Activated naive CD8-positive, alpha-beta T cell treated with anti-CD3 and anti-CD28 coated beads for 36 hours (primary cell): ENCODE measurements at regions not wholly inside any gene's neighbourhood (a gene's known extent, or its start where the extent isn't known, plus 50 kb on each side); places are given as distances from the start of the nearest gene placed in this dataset.

ENCODE experiments used
- DNase-seq: peaks from one replicate; pipeline ENCODE4 v3.0.0; 2021
- H3K27ac Mint-ChIP-seq: one replicate; pipeline ENCODE4 v1.8.0; 2022; ENCODE audit warnings: mild to moderate bottlenecking, moderate library complexity, mixed read lengths
- H3K27me3 Mint-ChIP-seq: one replicate; pipeline ENCODE4 v1.8.0; 2022; ENCODE audit warnings: mild to moderate bottlenecking, mixed read lengths
- H3K36me3 Mint-ChIP-seq: one replicate; pipeline ENCODE4 v1.8.0; 2021; ENCODE audit warnings: mild to moderate bottlenecking, mixed read lengths
- H3K4me1 Mint-ChIP-seq: one replicate; pipeline ENCODE4 v1.8.0; 2021; ENCODE audit warnings: mixed read lengths
- H3K4me3 Mint-ChIP-seq: one replicate; pipeline ENCODE4 v1.8.0; 2022; ENCODE audit warnings: mild to moderate bottlenecking, moderate library complexity, mixed read lengths
- H3K9me3 Mint-ChIP-seq: one replicate; pipeline ENCODE4 v1.8.0; 2022; ENCODE audit warnings: mixed read lengths

DNA sequence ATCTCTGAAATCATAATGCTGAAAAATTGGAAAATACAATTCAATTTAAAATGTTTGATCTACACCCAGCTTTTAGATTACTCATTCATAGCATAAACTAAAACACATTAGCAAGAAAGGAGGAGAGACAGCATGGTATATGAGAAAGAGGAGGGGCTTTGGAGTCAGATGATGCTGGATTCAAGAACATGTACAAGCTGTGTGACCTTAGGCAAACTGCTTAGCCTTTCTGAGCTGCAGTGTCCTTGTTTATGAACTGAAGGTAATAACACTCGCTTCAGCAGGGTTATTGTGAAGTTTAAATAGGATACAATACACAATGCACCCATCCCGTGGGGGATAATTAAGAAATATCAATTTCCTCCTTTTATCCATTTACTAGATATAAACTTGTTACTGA, 79.2 kb downstream of the MAP1LC3B2 start:
- no peak overlapping the region for H3K4me3 Mint-ChIP-seq
- H3K9me3 Mint-ChIP-seq: peaks cover 2% of the 10 kb centered on the region
- H3K27me3 Mint-ChIP-seq: peaks cover 13% of the 10 kb centered on the region
- no peaks in the 10 kb centered on the region for H3K36me3 Mint-ChIP-seq
- H3K27ac Mint-ChIP-seq: no peak overlapping the region
- DNase-seq: no peak
- peaks cover 13% of the 10 kb centered on the region for H3K4me1 Mint-ChIP-seq

- no peak for DNase-seq
- no peak overlapping the region for H3K27ac Mint-ChIP-seq
- peaks cover 11% of the 10 kb centered on the region for H3K4me1 Mint-ChIP-seq
- no peaks in the 10 kb centered on the region for H3K36me3 Mint-ChIP-seq
- H3K27me3 Mint-ChIP-seq: peaks cover 17% of the 10 kb centered on the region
- H3K9me3 Mint-ChIP-seq: no peaks in the 10 kb centered on the region
- no peak overlapping the region for H3K4me3 Mint-ChIP-seq
Measured at GRCh38 chr12:116637589-116638150, 78.5 kb downstream of the MAP1LC3B2 start.

DNA sequence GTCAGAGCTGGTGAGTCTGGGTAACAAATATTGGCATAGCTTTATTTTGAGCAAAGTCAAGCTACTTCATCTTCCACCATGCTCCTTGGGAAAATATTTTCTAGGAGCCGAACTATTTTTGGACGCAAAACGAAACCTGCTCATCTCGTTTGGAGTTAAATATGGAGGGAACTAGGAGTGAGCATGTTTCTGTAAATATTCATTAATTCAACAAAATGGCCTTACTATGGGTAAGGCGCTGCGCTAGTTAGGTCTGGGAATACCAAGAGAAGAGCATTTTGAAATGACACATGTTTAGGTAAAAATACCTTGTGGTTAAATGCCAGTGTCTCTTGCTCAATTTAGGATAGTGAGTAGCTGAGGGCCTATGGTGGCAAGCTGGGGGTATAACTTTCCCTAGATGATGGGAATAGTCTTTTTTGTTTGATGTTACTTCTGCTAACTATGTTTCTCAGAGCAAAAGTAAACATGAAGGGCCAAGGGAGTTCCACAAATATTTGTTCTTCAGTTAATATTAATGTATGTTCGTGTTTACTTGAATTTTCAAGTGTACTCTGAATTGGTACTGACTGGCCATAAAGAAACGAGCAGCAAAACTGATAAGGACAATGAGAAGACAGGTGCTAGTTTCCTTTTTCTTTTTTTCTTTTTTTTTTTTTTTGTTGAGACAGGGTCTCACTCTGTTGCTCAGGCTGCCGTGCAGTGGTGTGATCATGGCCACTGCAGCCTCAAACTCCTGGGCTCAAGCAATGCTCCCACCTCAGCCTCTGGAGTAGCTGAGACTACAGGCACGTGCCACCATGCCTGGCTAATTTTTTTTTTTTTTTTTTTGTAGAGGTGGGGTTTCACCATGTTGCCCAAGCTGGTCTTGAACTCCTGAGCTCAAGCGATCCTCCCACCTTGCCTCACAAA, 77.7 kb downstream of the MAP1LC3B2 start:
- no peak overlapping the region for H3K4me3 Mint-ChIP-seq
- H3K36me3 Mint-ChIP-seq: no peaks in the 10 kb centered on the region
- H3K9me3 Mint-ChIP-seq: no peaks in the 10 kb centered on the region

GRCh38 chr12:116635487-116635886, 76.3 kb downstream of the MAP1LC3B2 start:
- H3K27ac Mint-ChIP-seq: no peak overlapping the region

More for the DNA sequence above, 77.7 kb downstream of the MAP1LC3B2 start:
- Mint-ChIP-seq H3K27ac (no peak overlapping the region), H3K4me1 (peaks cover 9% of the 10 kb centered on the region), H3K27me3 (peaks cover 17% of the 10 kb centered on the region)
- DNase-seq: no peak

GRCh38 chr12:116633476-116633875, 74.3 kb downstream of the MAP1LC3B2 start:
- Mint-ChIP-seq H3K36me3 (no peaks in the 10 kb centered on the region), H3K4me1 (peaks cover 9% of the 10 kb centered on the region), H3K9me3 (no peaks in the 10 kb centered on the region), H3K27me3 (peaks cover 19% of the 10 kb centered on the region), H3K4me3 (no peak overlapping the region), H3K27ac (no peak overlapping the region)
- no peak for DNase-seq

More at GRCh38 chr12:116635487-116635886, 76.3 kb downstream of the MAP1LC3B2 start:
- Mint-ChIP-seq H3K36me3 (no peaks in the 10 kb centered on the region), H3K4me3 (no peak overlapping the region), H3K9me3 (no peaks in the 10 kb centered on the region), H3K27me3 (peaks cover 19% of the 10 kb centered on the region), H3K4me1 (peaks cover 9% of the 10 kb centered on the region)
- no peak for DNase-seq

DNA sequence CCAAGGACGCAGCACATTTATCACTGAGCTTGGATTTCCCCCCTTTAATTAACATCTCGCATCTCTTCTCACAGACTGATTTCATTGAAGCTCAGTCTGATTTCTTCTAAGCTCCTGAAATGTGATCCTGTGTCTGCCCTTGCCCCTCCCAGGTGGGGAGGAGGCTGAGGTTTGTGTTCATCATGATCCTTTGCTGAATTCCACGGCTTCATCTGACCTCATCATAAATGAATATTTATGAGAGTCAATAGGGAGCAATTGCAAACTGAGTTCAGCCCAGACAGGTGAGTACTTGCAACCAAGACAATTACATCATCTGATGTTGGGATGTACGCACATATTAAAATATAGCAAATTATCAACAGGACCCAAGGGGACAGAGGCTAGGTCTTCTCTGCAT, 72.4 kb downstream of the MAP1LC3B2 start:
- Mint-ChIP-seq H3K9me3 (no peaks in the 10 kb centered on the region), H3K27me3 (peaks cover 19% of the 10 kb centered on the region), H3K4me1 (peaks cover 9% of the 10 kb centered on the region), H3K4me3 (no peak overlapping the region), H3K27ac (no peak overlapping the region), H3K36me3 (no peaks in the 10 kb centered on the region)
- no peak for DNase-seq

DNA sequence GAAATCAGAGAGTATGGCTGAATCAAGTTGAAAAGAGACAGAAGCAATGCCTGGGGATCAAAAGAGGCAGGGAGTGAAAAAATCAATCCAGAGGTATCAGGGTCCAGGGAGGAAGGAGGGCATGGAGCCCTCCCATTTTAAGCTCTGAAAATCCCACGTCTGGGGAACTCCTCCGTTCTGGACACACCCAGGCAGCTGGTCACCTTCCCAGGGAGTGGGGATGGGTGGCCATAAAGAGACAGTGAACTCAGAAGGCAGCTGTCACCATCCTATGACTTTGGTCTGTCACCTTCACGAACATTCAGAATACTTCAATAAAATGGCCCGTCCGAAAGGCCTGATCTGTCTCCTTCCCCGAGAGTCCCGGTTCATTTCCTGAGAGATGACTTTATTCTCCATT, 71.6 kb downstream of the MAP1LC3B2 start:
- H3K4me3 Mint-ChIP-seq: no peak overlapping the region
- H3K27ac Mint-ChIP-seq: no peak overlapping the region
- peaks cover 8% of the 10 kb centered on the region for H3K4me1 Mint-ChIP-seq
- H3K27me3 Mint-ChIP-seq: peaks cover 18% of the 10 kb centered on the region
- no peaks in the 10 kb centered on the region for H3K9me3 Mint-ChIP-seq
- H3K36me3 Mint-ChIP-seq: no peaks in the 10 kb centered on the region
- no peak for DNase-seq

DNA sequence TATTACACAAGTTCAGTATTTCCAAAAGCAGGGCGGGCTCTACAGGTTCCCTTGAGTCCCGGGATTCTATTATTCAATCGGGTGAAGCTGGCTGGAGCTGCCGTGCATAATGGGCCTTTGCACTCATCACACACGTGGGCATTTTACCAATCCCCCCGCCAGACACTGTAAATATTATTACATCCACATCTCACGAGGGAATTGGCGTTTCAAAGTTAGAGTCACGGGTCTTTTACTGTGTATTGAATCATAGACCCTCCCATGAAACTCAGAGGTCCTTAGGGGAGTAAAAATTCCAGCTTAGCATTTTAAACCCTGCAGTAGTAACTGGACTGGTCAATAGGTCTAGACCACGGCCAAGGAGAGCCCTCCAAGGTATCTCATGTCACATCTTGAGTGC, 70.3 kb downstream of the MAP1LC3B2 start:
- H3K27me3 Mint-ChIP-seq: peaks cover 10% of the 10 kb centered on the region
- H3K4me3 Mint-ChIP-seq: no peak overlapping the region
- no peak for DNase-seq

GRCh38 chr12:116628989-116629388, 69.8 kb downstream of the MAP1LC3B2 start:
- no peak overlapping the region for H3K27ac Mint-ChIP-seq
- H3K4me3 Mint-ChIP-seq: no peak overlapping the region
- no peaks in the 10 kb centered on the region for H3K9me3 Mint-ChIP-seq
- no peaks in the 10 kb centered on the region for H3K4me1 Mint-ChIP-seq
- H3K36me3 Mint-ChIP-seq: no peaks in the 10 kb centered on the region
- peaks cover 10% of the 10 kb centered on the region for H3K27me3 Mint-ChIP-seq
- no peak for DNase-seq

More for the DNA sequence above, 70.3 kb downstream of the MAP1LC3B2 start:
- Mint-ChIP-seq H3K36me3 (no peaks in the 10 kb centered on the region), H3K4me1 (no peaks in the 10 kb centered on the region), H3K27ac (no peak overlapping the region), H3K9me3 (no peaks in the 10 kb centered on the region)

DNA sequence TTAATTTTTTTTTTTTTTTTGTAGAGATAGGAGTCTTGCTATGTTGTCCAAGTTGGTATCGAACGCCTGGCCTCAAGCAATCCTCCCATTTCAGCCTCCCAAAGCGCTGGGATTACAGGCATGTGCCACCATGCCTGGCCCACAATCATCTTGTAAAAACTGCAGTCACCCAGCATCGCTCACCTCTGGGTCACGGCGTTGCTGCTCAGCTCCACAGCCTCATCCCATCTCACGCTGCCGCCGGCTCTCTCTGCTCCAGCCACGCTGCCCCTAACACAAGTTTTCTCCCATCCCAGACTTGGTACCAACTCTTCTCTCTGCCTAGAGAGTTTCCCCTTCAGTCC, 69.2 kb downstream of the MAP1LC3B2 start:
- Mint-ChIP-seq H3K36me3 (no peaks in the 10 kb centered on the region), H3K27me3 (peaks cover 7% of the 10 kb centered on the region), H3K4me1 (no peaks in the 10 kb centered on the region), H3K4me3 (no peak overlapping the region), H3K9me3 (peaks cover under 1% of the 10 kb centered on the region), H3K27ac (no peak overlapping the region)
- DNase-seq: no peak
